GDM1 (cell line): ENCODE measurements at regions not wholly inside any gene's neighbourhood (a gene's known extent, or its start where the extent isn't known, plus 50 kb on each side); places are given as distances from the start of the nearest gene placed in this dataset.

Experiments used
- DNase-seq: peaks from one replicate; lab custom pipeline; 2025; lab: John Stamatoyannopoulos, UW

- DNase-seq = no peak
These were observed 315.8 kb downstream of the SH3GL2 start for GRCh38 chr9:17894501-17895160.

DNA sequence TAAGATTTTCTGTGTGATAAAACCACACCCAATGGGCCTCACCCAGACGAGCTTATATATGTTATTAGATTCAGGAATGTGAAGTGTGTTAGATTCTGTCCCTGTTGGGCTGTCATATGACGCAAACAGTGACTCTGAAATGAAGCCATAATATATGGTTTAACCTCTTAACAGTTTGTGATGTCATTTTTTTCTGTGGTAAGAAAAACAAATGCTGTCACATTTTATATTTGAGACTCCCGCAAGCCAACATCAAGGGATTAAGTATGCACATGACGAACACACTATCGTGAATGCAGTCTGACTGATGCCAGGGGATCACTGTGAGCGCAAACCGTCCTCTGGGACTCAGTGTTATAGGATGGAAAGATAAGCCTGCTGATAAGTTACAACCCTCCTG, 321.7 kb downstream of the SH3GL2 start:
- no peak for DNase-seq

GRCh38 chr9:17905366-17905765, 326.5 kb downstream of the SH3GL2 start:
- DNase-seq = no peak

DNA sequence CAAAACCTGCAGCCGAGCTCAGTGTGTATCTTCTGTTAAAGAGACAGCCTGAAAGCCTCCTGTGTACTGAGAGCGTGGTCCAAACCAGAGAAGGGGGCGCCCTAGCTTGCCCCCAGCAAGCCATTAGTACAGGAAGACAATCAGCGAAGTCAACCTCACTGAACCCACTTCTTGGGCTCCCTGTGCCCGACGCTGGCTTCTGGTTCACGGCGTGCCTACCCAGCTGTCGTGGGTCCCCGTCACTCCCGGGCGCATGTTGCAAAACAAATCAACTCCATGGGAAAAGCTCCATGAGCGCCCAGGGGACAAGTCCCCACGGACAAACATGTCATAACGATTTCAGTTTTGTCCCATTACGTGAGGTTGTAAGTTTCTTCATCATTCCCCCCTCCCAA, 326.9 kb downstream of the SH3GL2 start:
- no peak for DNase-seq

GRCh38 chr9:17906176-17906840, 327.4 kb downstream of the SH3GL2 start:
- no peak for DNase-seq

DNA sequence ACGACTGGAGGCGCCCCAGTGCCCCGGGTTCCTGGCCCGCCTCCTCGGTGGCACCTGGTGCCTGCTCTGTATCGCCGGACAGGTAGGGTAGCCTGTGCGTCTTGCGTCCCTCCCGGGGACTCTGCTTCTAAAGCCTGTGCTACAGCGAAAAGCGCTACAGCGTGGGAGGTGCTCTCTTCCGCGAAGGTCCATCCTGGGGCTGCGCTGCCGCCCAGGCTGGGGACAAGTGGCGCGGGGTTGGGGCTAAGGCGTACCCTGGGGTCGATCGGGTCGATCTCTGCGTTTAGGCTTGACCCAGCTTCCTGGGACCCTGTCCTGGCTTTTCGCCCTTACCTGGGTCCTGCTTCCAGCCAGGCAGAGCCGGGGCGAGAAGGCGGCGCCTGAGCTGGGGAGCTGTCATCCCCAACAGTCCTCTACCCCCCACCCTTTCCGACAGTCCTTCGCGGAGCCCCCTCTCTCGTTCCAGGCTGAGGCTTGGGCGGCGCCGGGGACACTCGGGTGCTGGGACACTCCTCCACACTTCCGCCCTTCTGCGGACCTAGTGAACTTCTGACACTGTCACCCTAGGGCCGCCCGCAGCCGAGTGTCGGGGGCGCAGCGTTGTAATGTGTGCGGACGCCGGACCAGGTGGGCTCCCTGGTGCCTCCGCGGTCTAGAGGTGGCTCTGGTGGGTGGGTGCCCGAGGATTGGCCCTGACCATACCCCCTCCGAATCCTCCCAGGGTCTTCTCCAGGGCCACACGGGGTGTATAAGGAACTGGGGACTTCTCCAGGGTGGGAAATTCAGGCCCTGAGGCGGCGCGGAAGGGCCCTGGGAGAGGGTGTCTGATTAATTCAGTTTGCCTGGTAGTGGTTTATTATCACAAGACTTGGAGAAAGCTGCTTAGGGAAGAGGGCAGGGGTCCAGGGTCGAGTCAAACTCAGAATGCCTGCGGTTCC, 328.2 kb downstream of the SH3GL2 start:
- no peak for DNase-seq

GRCh38 chr9:17907779-17908508, 329.1 kb downstream of the SH3GL2 start:
- DNase-seq = no peak

DNA sequence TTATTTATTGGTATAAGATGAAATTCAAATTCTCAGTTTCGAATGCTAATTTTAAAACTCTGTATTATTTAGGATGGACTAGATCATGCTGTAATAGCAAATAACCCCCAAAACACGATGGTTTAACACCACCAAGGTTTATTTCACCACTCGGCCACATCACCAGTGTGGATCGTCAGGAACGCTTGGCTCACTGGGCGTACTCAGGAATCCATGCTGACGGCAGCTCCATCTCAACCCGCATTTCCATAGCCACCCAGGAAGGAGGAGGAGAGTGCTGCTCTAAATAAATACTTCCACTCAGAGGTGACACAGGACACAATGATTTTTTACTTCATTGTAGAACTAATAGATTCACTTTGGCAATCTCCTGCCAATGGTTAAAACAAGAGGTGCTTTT, 347.4 kb downstream of the SH3GL2 start:
- no peak for DNase-seq

- no peak for DNase-seq
These were observed 348.8 kb downstream of the SH3GL2 start for GRCh38 chr9:17927616-17928015.

DNA sequence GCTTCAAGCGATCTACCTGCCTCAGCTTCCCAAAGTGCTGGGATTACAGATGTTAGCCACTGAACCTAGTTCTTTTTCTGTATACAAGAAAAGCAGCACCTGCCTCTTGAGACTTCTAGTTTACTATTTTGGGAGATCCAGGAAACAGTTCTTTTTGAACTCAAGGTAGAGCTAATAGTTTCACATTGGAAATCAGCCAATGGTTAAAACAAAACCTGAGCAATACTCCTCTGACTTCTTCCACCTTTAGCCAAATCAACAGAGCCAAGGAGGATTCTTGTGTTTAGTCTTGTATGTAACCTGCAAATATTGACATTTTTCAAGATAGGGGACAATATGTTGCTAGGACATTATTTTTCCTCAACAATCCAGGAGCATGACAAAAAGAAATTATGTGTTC, 349.4 kb downstream of the SH3GL2 start:
- DNase-seq = no peak

DNA sequence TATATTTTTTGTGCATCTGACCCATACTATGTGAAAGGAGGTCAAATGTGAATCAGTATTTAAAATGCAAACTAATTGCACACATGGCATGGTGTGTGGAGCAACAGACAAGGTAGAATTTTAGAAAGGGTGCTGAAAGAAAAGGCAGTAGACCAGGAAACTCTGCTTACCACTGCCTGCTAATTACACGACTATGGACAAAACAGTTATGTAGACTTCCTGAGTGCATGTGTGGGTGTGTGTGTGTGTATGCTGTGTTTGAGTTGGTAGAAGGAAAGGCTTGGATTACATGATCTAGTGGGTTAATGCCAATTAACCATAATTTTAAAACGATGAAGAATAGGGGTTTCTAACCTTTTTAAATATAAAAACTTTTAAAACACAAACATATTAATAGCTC, 349.9 kb downstream of the SH3GL2 start:
- DNase-seq = no peak

- DNase-seq = no peak
These were observed 350.6 kb downstream of the SH3GL2 start for GRCh38 chr9:17929506-17929905.

GRCh38 chr9:17930071-17930470, 351.2 kb downstream of the SH3GL2 start:
- DNase-seq = no peak

- DNase-seq = no peak
These were observed 357.5 kb downstream of the SH3GL2 start for GRCh38 chr9:17936365-17936764.

GRCh38 chr9:17938035-17938655, 359.3 kb downstream of the SH3GL2 start:
- DNase-seq = no peak

GRCh38 chr9:17942498-17942897, 363.6 kb downstream of the SH3GL2 start:
- no peak for DNase-seq

DNA sequence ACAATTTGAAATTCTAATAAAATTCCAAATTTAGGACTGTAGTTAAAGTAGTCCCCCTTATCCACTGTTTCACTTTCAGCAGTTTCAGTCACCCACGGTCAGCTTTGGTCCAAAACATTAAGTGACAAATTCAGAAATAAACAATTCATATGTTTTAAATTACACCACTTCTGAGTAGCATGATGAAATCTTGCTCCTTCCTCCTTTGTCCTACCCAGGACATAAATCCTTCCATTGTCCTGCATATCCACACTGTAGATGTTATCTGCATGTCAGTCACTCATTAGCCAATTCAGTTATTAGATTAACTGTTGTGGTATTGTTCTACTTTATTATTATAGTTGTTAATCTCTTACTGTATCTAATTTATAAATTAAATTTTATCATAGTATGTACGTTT, 376.5 kb downstream of the SH3GL2 start:
- DNase-seq = no peak

- DNase-seq = no peak
These were observed 379.5 kb downstream of the SH3GL2 start for GRCh38 chr9:17958363-17958762.

DNA sequence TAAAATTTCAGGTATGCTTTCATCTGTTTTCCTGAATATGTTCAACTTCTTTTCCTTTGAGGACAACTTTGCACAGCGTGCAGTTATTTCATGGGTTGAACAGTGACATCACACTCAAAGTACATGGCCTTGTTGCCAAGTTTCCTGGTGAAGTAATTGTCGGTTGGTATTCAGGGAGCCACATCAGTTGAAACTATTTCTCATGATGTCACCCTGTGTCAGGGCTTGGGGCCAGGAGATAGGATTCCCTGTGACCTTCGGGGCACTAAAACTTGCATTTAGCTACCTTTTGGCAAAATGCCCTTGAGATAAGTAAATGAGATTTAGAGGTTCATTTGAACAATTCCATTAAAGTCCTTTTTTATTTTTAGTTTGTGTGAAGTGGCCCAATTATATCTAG, 383.9 kb downstream of the SH3GL2 start:
- no peak for DNase-seq

- DNase-seq = no peak
These were observed 384.6 kb downstream of the SH3GL2 start for GRCh38 chr9:17963498-17963897.

- DNase-seq = no peak
These were observed 388.9 kb downstream of the SH3GL2 start for GRCh38 chr9:17967731-17968130.

DNA sequence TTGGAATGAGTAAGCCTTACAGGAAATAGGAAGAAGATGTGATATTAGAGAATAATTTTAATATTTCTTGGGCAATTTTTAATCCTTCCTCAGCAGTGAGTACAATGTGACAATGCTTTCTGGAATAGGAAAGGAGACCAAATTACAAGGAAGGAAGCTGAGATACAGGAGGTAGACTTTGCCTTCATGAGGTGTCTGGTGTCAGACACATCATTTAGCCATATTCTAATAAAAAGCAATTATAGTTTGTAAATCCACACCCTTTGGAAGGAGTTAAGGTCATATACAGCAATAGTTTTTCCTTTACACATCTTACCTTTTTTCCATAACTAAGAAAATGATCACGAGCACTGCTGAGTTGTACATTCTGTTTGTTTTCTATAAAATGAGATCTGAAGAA, 390.4 kb downstream of the SH3GL2 start:
- DNase-seq = no peak
